ENCODE measurements at regions not wholly inside any gene's neighbourhood (a gene's known extent, or its start where the extent isn't known, plus 50 kb on each side); places are given as distances from the start of the nearest gene placed in this dataset.

DNA sequence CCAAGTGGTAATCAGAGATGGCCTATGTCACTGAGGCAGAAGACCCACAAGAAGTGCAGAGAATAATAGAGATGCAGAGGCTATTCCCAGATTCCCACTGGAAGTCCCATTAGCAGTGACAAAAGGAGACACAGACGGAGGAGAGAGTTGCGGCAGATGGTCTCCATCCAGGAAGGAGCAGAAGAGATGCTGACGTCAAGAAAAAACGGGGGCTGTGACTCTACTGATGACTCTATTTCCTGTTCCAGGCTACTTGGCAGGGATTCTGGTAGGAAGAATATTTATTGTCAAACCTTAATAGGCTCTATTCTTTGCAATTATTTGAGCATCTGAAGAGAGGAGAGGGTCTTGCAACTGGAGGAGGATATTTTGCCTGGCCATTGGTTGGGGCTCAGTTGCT is 246.0 kb upstream of the ECI2 start:
- FAIRE-seq (no peak), DNase-seq (ENCODE audit: low read depth) (peak; percentile 19)
- Histone ChIP-seq H3K36me3 (ENCODE audit: control insufficient read depth, insufficient read depth, low read length) (no peaks in the 10 kb centered on the region), H3K27me3 (ENCODE audit: control insufficient read depth, insufficient read depth, low read length) (no peaks in the 10 kb centered on the region), H3K4me3 (ENCODE audit: low read depth, low read length) (no peak overlapping the region)
- TF ChIP-seq, protein P1, sequence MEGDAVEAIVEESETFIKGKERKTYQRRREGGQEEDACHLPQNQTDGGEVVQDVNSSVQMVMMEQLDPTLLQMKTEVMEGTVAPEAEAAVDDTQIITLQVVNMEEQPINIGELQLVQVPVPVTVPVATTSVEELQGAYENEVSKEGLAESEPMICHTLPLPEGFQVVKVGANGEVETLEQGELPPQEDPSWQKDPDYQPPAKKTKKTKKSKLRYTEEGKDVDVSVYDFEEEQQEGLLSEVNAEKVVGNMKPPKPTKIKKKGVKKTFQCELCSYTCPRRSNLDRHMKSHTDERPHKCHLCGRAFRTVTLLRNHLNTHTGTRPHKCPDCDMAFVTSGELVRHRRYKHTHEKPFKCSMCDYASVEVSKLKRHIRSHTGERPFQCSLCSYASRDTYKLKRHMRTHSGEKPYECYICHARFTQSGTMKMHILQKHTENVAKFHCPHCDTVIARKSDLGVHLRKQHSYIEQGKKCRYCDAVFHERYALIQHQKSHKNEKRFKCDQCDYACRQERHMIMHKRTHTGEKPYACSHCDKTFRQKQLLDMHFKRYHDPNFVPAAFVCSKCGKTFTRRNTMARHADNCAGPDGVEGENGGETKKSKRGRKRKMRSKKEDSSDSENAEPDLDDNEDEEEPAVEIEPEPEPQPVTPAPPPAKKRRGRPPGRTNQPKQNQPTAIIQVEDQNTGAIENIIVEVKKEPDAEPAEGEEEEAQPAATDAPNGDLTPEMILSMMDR (IDR thresholded peaks at IDR 0.05; ENCODE audit: insufficient read depth, low read length, severe bottlenecking), result no peak

DNA sequence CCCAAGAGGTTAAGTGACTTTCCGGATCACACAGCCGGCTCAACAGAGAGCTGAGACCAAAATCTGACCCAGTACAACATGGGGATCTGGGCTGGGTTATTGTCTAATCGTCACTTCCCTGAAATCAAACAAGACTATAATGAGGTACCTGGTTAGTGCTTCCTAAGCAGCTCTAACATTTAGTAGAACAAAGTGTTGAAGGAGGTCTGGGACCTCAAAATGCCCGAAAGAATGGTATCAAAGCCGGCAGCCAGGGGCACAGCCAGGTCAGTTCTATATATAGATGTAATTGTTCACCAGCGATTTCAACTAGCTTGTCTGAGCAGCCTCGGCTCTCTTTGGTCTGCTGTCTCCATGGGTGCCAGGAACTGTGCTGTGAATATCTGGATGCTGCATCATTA is 245.5 kb upstream of the ECI2 start:
- no peaks in the 10 kb centered on the region for H3K36me3 ChIP-seq (ENCODE audit: control insufficient read depth, insufficient read depth, low read length)
- no peak overlapping the region for H3K4me3 ChIP-seq (ENCODE audit: low read depth, low read length)
- FAIRE-seq (no peak), DNase-seq (ENCODE audit: low read depth) (no peak)
- no peaks in the 10 kb centered on the region for H3K27me3 ChIP-seq (ENCODE audit: control insufficient read depth, insufficient read depth, low read length)
- TF ChIP-seq, protein P1 (IDR thresholded peaks at IDR 0.05; ENCODE audit: insufficient read depth, low read length, severe bottlenecking), result no peak

DNA sequence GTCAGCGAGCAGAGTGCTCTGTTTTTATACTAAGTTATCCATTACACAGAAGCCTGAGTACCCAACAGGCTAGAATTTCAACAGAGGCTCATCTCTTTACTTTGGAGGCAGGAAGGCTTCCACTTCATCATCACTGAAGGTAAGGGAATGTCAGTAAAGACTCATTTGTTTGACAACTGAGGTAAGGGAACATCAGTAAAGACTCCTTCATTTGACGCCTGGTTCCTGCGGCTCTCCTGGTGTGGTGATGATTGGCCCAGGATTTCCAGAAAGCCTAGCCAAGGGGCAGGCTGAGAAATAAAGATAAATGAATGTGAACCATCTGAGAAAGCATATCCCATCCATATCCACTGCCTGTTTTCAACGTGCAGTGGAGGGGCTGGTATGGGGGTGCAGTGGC is 244.6 kb upstream of the ECI2 start:
- Histone ChIP-seq H3K36me3 (ENCODE audit: control insufficient read depth, insufficient read depth, low read length) (no peaks in the 10 kb centered on the region), H3K4me3 (ENCODE audit: low read depth, low read length) (no peak overlapping the region), H3K27me3 (ENCODE audit: control insufficient read depth, insufficient read depth, low read length) (no peaks in the 10 kb centered on the region)
- TF ChIP-seq, protein P1 (IDR thresholded peaks at IDR 0.05; ENCODE audit: insufficient read depth, low read length, severe bottlenecking), result no peak
- FAIRE-seq, result peak; percentile 32
- no peak for DNase-seq (ENCODE audit: low read depth)

DNA sequence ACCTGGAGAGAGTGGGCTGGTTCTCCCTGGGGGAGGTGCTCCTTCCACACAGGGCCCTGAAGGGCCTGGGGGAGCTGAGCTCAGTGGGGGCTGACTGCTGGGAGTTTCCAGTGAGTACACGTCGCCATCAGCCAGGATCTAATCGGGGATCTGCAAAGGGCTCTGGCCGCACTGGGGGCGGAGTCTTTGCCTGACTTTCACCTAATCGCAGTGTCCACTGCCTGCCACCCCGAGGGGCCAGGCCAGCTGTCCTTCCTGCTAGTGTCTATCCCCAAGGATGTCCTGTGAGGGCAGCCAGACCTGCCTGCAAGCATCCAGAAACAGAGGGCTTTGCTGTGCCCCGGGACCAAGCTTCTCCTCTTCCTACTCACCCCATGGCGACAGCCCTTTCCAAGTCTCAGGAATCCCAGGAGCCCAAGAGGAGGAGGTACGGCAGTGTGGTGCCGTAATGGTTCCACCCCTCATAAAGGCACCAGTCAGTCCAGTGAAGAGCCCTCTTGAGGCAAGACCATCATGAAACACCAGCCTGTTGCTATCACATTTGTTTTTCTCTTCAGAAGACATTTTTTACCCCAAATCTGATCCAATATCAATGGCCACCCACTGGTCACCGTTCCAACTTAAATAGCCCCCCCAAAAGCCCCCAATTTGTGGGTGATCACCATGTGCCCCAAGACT is 243.1 kb upstream of the ECI2 start:
- TF ChIP-seq, protein P1 (IDR thresholded peaks at IDR 0.05; ENCODE audit: insufficient read depth, low read length, severe bottlenecking), result no peak
- no peaks in the 10 kb centered on the region for H3K36me3 ChIP-seq (ENCODE audit: control insufficient read depth, insufficient read depth, low read length)
- FAIRE-seq, result peak; percentile 13

DNA sequence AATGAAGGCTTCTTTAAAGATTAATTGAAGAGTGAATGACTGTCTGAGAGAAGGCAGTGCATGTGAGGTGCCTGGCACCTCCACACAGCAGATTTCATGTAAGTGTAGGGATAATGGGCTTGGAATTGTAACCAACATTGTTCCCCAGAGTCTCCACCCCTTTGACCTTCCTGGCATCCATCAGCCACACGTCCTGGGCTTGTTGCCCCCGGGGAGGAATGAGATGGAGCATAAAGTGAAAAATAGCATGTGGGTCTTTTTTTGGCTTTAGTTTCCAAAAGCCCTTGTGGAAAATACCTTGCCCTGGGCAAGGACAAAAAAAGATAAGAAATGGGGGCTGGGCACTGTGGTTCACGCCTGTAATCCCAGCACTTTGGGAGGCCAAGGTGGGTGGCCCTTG is 242.2 kb upstream of the ECI2 start:
- TF ChIP-seq, protein P1 (IDR thresholded peaks at IDR 0.05; ENCODE audit: insufficient read depth, low read length, severe bottlenecking), result no peak
- FAIRE-seq (no peak), DNase-seq (ENCODE audit: low read depth) (no peak)
- no peaks in the 10 kb centered on the region for H3K27me3 ChIP-seq (ENCODE audit: control insufficient read depth, insufficient read depth, low read length)
- H3K4me3 ChIP-seq (ENCODE audit: low read depth, low read length), result no peak overlapping the region
- H3K36me3 ChIP-seq (ENCODE audit: control insufficient read depth, insufficient read depth, low read length), result no peaks in the 10 kb centered on the region

More for the DNA sequence above, 243.1 kb upstream of the ECI2 start:
- Histone ChIP-seq H3K4me3 (ENCODE audit: low read depth, low read length) (no peak overlapping the region), H3K27me3 (ENCODE audit: control insufficient read depth, insufficient read depth, low read length) (no peaks in the 10 kb centered on the region)
- DNase-seq (ENCODE audit: low read depth), result no peak

DNA sequence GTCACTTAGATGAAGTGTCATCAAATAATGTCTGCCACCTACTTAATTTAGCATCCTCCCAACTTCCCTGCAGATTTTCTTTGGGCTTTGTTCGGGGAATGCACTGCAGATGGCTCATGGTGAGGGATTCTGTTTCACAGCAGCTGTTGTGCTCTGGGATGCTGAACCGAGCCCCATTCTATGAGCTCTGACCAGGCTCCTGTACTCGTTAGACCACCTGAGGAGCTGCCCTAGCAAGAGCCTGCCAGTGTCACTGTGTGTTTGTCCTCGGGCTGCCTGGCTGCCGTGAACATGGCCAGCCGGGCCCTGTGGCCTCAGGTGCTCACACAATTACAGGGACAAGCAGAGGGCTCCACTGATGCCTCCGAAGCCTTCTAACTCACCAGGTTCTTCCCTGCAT is 238.8 kb upstream of the ECI2 start:
- FAIRE-seq, result no peak

More for the DNA sequence above, 238.8 kb upstream of the ECI2 start:
- Histone ChIP-seq H3K27me3 (ENCODE audit: control insufficient read depth, insufficient read depth, low read length) (no peaks in the 10 kb centered on the region), H3K4me3 (ENCODE audit: low read depth, low read length) (no peak overlapping the region), H3K36me3 (ENCODE audit: control insufficient read depth, insufficient read depth, low read length) (no peaks in the 10 kb centered on the region)
- DNase-seq (ENCODE audit: low read depth), result no peak
- TF ChIP-seq, protein P1 (IDR thresholded peaks at IDR 0.05; ENCODE audit: insufficient read depth, low read length, severe bottlenecking), result no peak

All from bronchial epithelial cell (primary cell).